Mucosa of descending colon (tissue), 3 donors: ENCODE measurements at regions not wholly inside any gene's neighbourhood (a gene's known extent, or its start where the extent isn't known, plus 50 kb on each side); places are given as distances from the start of the nearest gene placed in this dataset.

Source experiments
- ATAC-seq: fragments of 200-7000 bp; cut with Tn5 transposase; one replicate; pipeline ENCODE4 v1.9.1; 2020; ENCODE audit warnings: mild to moderate bottlenecking, moderate library complexity
- DNase-seq, 3 donors: peaks; one replicate each; pipeline ENCODE4 v3.0.0-alpha.2; 2020
- H3K36me3 ChIP-seq: fragments of 200-600 bp; one replicate; pipeline ENCODE4 v1.8.0; 2021; ENCODE audit warnings: low read depth, mild to moderate bottlenecking
- H3K4me1 ChIP-seq: fragments of 200-600 bp; one replicate; pipeline ENCODE4 v1.8.0; 2021; ENCODE audit warnings: low read depth, mild to moderate bottlenecking
- H3K4me3 ChIP-seq: fragments of 200-600 bp; one replicate; pipeline ENCODE4 v1.8.0; 2021; ENCODE audit warnings: mild to moderate bottlenecking
- H3K9me3 ChIP-seq: fragments of 200-600 bp; one replicate; pipeline ENCODE4 v1.8.0; 2021; ENCODE audit warnings: mild to moderate bottlenecking
- intact Hi-C, 2 donors: fragments of 100-400 bp; cut with DNase I in 1 of 2; cut with micrococcal nuclease in 1 of 2; formaldehyde crosslinking; loops; one replicate each; pipeline versions ENCODE4 v1.11.0 to v1.11.1; 2022; cut with DNase I, micrococcal nuclease
- TF ChIP-seq, protein P1 (sequence below): fragments of 200-600 bp; IDR thresholded peaks from one replicate; pipeline ENCODE4 v1.8.0; 2022; ENCODE audit warnings: antibody characterized with exemption, mild to moderate bottlenecking
- donor health status: DM: no; HTN: no; CAD: no; lungs with moderate emphysema.
- donor health status: DM: no; HTN: no; CAD: no.
- donor health status: DM: no; HTN: yes; CAD: no.

DNA sequence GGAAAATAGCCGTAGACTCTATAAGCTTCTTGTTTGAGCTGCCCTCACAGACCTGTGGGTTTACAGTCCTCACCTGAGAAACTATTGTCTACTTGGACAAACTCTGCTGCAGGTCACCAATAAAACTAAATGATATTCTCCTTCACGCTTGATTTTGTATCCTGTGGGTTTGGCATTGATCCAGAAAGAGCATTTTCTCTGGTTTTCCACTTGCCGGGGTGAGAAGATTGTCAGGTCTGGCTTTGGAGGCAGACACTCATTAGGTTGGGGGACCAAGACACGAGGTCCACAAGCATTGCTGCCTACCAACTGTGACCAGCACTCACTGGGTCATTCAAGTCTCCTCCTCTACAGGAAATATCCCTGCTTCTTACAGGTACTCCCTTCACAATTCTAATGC, 68.5 kb downstream of the CDC14C start:
- TF ChIP-seq, protein P1, sequence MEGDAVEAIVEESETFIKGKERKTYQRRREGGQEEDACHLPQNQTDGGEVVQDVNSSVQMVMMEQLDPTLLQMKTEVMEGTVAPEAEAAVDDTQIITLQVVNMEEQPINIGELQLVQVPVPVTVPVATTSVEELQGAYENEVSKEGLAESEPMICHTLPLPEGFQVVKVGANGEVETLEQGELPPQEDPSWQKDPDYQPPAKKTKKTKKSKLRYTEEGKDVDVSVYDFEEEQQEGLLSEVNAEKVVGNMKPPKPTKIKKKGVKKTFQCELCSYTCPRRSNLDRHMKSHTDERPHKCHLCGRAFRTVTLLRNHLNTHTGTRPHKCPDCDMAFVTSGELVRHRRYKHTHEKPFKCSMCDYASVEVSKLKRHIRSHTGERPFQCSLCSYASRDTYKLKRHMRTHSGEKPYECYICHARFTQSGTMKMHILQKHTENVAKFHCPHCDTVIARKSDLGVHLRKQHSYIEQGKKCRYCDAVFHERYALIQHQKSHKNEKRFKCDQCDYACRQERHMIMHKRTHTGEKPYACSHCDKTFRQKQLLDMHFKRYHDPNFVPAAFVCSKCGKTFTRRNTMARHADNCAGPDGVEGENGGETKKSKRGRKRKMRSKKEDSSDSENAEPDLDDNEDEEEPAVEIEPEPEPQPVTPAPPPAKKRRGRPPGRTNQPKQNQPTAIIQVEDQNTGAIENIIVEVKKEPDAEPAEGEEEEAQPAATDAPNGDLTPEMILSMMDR, result no peak
- Histone ChIP-seq H3K4me3 (no peak overlapping the region), H3K36me3 (no peaks in the 10 kb centered on the region), H3K9me3 (peaks cover 5% of the 10 kb centered on the region), H3K4me1 (no peaks in the 10 kb centered on the region)
- ATAC-seq, result no peak
- no peak for DNase-seq
- intact Hi-C loops, result no loop called here

DNA sequence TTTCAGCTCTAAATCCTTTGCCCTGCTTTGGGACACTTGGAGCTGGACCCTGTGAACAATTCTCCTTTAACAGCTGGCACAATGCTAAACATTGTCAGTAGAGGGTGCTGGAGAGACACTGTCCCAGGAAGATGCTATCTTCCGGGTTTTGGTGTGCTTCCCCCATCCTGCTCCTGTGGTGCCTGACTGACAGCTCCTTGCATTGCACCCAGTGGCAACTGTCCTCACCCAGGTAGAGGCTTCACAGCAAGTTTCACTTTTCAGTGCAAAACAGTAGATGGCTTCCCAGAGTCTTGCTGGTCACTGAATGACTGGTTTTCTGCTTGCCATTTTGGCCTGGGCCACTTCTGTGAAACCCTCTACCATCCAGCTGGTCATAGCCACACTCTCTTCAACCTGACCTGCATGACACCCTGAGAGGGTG, 77.3 kb downstream of the CDC14C start:
- Histone ChIP-seq H3K4me3 (no peak overlapping the region), H3K9me3 (no peaks in the 10 kb centered on the region), H3K4me1 (no peaks in the 10 kb centered on the region), H3K36me3 (no peaks in the 10 kb centered on the region)
- DNase-seq, result peak in 1 of 3 donors; percentile 35
- intact Hi-C loops, result no loop called here
- ATAC-seq, result peak; percentile 67
- TF ChIP-seq, protein P1, result no peak

DNA sequence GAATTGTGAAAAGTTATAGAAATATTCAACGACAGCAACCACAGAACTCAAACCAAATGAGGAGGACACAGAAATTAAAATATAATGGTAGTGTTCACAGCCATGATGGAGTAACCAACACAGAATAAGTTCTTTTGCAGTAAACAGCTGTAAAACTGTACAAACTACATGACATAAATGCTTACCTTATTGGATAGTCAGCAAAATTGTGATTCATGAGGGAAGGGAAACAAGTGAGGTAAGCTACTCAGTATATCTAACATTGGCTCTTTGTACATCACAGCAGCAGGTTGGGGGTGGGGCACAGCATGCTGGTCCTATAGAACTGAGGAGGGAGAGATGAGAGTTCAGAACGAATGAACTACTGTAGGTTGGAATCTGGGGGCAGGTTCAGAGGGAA, 86.4 kb downstream of the CDC14C start:
- intact Hi-C loops, result no loop called here
- Histone ChIP-seq H3K9me3 (no peaks in the 10 kb centered on the region), H3K4me1 (no peaks in the 10 kb centered on the region), H3K36me3 (no peaks in the 10 kb centered on the region), H3K4me3 (no peak overlapping the region)
- no peak for ATAC-seq
- TF ChIP-seq, protein P1, result no peak
- DNase-seq, result no peak

DNA sequence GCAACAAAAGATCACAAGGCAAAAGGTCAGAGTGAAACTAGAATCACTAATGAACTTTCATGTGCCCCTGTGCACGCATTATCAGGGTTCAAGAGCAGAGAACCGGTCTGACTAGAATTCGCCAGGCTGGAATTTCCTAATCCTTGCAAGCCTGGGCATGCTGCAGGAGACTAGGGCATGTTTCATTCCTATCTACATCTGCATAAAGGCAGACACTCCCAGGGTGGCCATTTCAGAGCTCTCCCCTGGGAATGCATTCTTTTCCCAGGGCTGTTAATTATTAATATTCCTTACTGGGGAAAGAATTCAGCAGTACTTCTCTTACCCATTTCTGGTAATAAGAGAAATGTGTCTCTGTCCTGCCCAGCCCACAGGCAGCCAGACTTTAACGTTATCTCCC, 90.5 kb downstream of the CDC14C start:
- Histone ChIP-seq H3K9me3 (no peaks in the 10 kb centered on the region), H3K4me1 (no peaks in the 10 kb centered on the region), H3K4me3 (no peak overlapping the region), H3K36me3 (no peaks in the 10 kb centered on the region)
- intact Hi-C loops, result no loop called here
- ATAC-seq (no peak), DNase-seq (no peak)
- TF ChIP-seq, protein P1, result no peak

DNA sequence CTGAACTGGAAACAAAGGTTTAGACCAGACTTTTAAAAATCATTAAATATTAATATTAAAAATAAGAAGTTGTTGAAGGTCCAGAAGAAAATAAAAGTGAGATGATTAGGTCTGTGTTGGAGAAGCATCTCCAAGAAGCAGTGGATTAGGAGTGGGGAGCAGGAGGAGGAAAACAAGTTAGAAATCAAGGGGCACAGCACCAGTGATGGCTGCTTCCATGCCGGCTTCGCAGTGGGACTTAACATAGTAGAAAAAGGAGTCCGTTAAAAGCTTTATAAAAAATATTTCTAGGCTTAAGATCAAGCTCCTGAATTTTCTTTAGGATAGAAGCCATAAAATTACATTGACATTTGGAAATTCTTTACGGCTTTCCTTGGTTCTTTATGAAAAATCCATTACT, 95.8 kb downstream of the CDC14C start:
- Histone ChIP-seq H3K4me3 (no peak overlapping the region), H3K4me1 (no peaks in the 10 kb centered on the region), H3K9me3 (no peaks in the 10 kb centered on the region), H3K36me3 (no peaks in the 10 kb centered on the region)
- TF ChIP-seq, protein P1, result no peak
- ATAC-seq (no peak), DNase-seq (no peak)
- intact Hi-C loops, result no loop called here

DNA sequence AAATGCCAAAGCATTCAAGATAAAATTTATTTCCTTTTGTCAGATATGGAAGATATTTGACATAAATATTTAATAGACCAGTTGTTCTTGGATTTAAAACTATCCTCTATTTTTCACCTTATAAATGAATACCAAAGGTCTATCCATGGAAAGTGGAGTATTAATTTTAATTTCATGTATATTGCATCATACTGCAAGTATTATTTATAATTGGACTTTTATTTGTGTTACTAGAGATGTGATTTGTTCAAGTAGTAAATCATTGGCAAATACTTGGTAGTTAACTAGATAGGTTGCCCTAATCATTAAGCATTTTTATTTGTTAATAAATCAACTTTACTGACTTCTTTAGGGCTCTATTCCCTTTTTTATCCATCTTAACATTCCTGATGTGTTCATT, 98.1 kb downstream of the CDC14C start:
- intact Hi-C loops, result no loop called here

More for the DNA sequence above, 98.1 kb downstream of the CDC14C start:
- H3K4me1 ChIP-seq, result no peaks in the 10 kb centered on the region
- DNase-seq, result no peak
- TF ChIP-seq, protein P1, result no peak
- no peak overlapping the region for H3K4me3 ChIP-seq
- ATAC-seq, result no peak
- no peaks in the 10 kb centered on the region for H3K36me3 ChIP-seq
- no peaks in the 10 kb centered on the region for H3K9me3 ChIP-seq
